HG02943 (cell line): ENCODE measurements at regions not wholly inside any gene's neighbourhood (a gene's known extent, or its start where the extent isn't known, plus 50 kb on each side); places are given as distances from the start of the nearest gene placed in this dataset.

Experiments
- ATAC-seq: cut with Tn5 transposase; IDR thresholded peaks from one replicate; pipeline ENCODE4 v1.9.1; 2021; ENCODE audit warnings: mild to moderate bottlenecking, low read depth, moderate library complexity; ENCODE audit not compliant: unreplicated experiment

- ATAC-seq: no peak
Observed at GRCh38 chr2:8624855-8625398, 56.9 kb upstream of the ID2 start.

- no peak for ATAC-seq
Observed at GRCh38 chr2:8625399-8626300, 56.2 kb upstream of the ID2 start.

- no peak for ATAC-seq
Observed at GRCh38 chr2:8626572-8626971, 55.3 kb upstream of the ID2 start.

- no peak for ATAC-seq
Observed at GRCh38 chr2:8627019-8627691, 54.7 kb upstream of the ID2 start.

- no peak for ATAC-seq
Observed at GRCh38 chr2:8627692-8628085, 54.2 kb upstream of the ID2 start.

GRCh38 chr2:8628179-8628865 is 53.5 kb upstream of the ID2 start:
- ATAC-seq: no peak

GRCh38 chr2:8628866-8629209 is 53.0 kb upstream of the ID2 start:
- no peak for ATAC-seq

- ATAC-seq: no peak
Observed at GRCh38 chr2:8629402-8629801, 52.5 kb upstream of the ID2 start.

- ATAC-seq: no peak
Observed at GRCh38 chr2:8630676-8631464, 51.0 kb upstream of the ID2 start.

- no peak for ATAC-seq
Observed at GRCh38 chr2:8631465-8632005, 50.3 kb upstream of the ID2 start.
